Natural killer cell (primary cell): ENCODE measurements at regions not wholly inside any gene's neighbourhood (a gene's known extent, or its start where the extent isn't known, plus 50 kb on each side); places are given as distances from the start of the nearest gene placed in this dataset.

Experiments
- ATAC-seq, 3 donors: fragments of 150-1000 bp in 2 of 3; fragments of 200-7000 bp in 1 of 3; cut with Tn5 transposase; 1 replicate in 1 of 3; 2 replicates in 2 of 3; pipeline ENCODE4 v1.10.0; 2021; ENCODE audit warnings: mild to moderate bottlenecking in 2 of 3, moderate library complexity in 2 of 3
- DNase-seq, 2 donors: peaks; one replicate each; pipeline versions ENCODE4 v3.0.0 to v3.0.0-alpha.2; 2013 to 2021; ENCODE audit warnings: mixed read lengths in 1 of 2
- H3K27ac ChIP-seq: one replicate; pipeline ENCODE4 v1.5.1; 2013; ENCODE audit warnings: mild to moderate bottlenecking, low read length
- H3K27me3 ChIP-seq: one replicate; pipeline ENCODE4 v1.6.1; 2013; ENCODE audit warnings: low read length; ENCODE audit not compliant: control insufficient read depth, insufficient read depth
- H3K36me3 ChIP-seq: one replicate; pipeline ENCODE4 v1.6.1; 2013; ENCODE audit warnings: low read length; ENCODE audit not compliant: control insufficient read depth, insufficient read depth
- H3K4me1 ChIP-seq: one replicate; pipeline ENCODE4 v1.6.1; 2013; ENCODE audit warnings: low read length; ENCODE audit not compliant: control insufficient read depth, insufficient read depth
- H3K4me3 ChIP-seq: one replicate; pipeline ENCODE4 v1.5.1; 2013; ENCODE audit warnings: low read length
- H3K9me3 ChIP-seq: one replicate; pipeline ENCODE4 v1.6.1; 2013; ENCODE audit warnings: low read length; ENCODE audit not compliant: control insufficient read depth, insufficient read depth
- H3K27ac Mint-ChIP-seq, 2 donors: one replicate each; pipeline ENCODE4 v1.8.0; 2022; ENCODE audit warnings: mild to moderate bottlenecking in 2 of 2, mixed read lengths in 2 of 2, moderate library complexity in 1 of 2
- H3K27me3 Mint-ChIP-seq, 2 donors: one replicate each; pipeline ENCODE4 v1.8.0; 2022; ENCODE audit warnings: low read depth in 2 of 2, mixed read lengths in 2 of 2
- H3K36me3 Mint-ChIP-seq: one replicate; pipeline ENCODE4 v1.8.0; 2022; ENCODE audit warnings: mixed read lengths
- H3K4me1 Mint-ChIP-seq, 2 donors: one replicate each; pipeline ENCODE4 v1.8.0; 2022; ENCODE audit warnings: mixed read lengths in 2 of 2
- H3K4me3 Mint-ChIP-seq: one replicate; pipeline ENCODE4 v1.8.0; 2022; ENCODE audit warnings: mild to moderate bottlenecking, moderate library complexity, mixed read lengths
- H3K9me3 Mint-ChIP-seq, 2 donors: one replicate each; pipeline ENCODE4 v1.8.0; 2022; ENCODE audit warnings: mixed read lengths in 2 of 2
- whole genome bisulfite sequencing: methylation state at CpG from one replicate; pipeline ENCODE4 v1.1.7; 2013; ENCODE audit warnings: missing lambda C conversion rate; ENCODE audit not compliant: insufficient coverage; 5-methylcytosine and 5-hydroxymethylcytosine counted together
- intact Hi-C: fragments of 100-400 bp; cut with micrococcal nuclease; formaldehyde crosslinking; loops from one replicate; pipeline ENCODE4 v1.14.2; 2022
- TF ChIP-seq, protein P1 (sequence below): fragments of 200-600 bp; IDR thresholded peaks from one replicate; pipeline ENCODE4 v1.8.0; 2022; ENCODE audit warnings: antibody characterized with exemption

DNA sequence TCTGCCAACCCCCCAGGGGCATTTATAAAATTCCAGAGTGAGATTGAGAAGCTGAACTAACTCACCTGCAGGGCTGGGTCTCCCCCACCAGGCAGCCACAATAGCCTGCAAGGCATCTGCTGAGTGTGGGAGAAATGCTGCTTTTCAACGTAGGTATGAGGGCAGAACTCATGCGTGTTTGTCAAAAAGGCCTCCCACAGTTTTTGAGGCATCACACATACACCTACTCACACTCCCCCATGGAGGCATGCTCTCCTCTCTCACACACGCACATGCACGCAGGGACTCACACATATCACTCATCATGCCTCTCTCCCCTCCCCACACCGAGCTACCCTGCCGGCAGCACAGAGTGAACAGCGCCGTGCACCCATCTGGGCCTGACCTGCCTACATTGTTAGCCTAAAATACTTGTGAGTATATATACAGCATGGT lies 390.5 kb downstream of the FGF9 start:
- H3K36me3 ChIP-seq = no peaks in the 10 kb centered on the region
- Mint-ChIP-seq H3K4me3 (peak overlapping the region; percentile 75), H3K36me3 (no peaks in the 10 kb centered on the region), H3K9me3 (no peaks in the 10 kb centered on the region), H3K27me3 (no peaks in the 10 kb centered on the region), H3K27ac (peak overlapping the region; percentile 95 to 96), H3K4me1 (peaks cover 55 to 60% of the 10 kb centered on the region in 2 donors)
- peaks cover 48% of the 10 kb centered on the region for H3K4me1 ChIP-seq
- peak overlapping the region; percentile 16 for H3K4me3 ChIP-seq
- H3K27ac ChIP-seq = peak overlapping the region; percentile 95
- ATAC-seq (peak; percentile 60 to 77 (median 72)), DNase-seq (peak in 1 of 2 donors; percentile 80)
- no peaks in the 10 kb centered on the region for H3K9me3 ChIP-seq
- no peaks in the 10 kb centered on the region for H3K27me3 ChIP-seq
- TF ChIP-seq, protein P1, sequence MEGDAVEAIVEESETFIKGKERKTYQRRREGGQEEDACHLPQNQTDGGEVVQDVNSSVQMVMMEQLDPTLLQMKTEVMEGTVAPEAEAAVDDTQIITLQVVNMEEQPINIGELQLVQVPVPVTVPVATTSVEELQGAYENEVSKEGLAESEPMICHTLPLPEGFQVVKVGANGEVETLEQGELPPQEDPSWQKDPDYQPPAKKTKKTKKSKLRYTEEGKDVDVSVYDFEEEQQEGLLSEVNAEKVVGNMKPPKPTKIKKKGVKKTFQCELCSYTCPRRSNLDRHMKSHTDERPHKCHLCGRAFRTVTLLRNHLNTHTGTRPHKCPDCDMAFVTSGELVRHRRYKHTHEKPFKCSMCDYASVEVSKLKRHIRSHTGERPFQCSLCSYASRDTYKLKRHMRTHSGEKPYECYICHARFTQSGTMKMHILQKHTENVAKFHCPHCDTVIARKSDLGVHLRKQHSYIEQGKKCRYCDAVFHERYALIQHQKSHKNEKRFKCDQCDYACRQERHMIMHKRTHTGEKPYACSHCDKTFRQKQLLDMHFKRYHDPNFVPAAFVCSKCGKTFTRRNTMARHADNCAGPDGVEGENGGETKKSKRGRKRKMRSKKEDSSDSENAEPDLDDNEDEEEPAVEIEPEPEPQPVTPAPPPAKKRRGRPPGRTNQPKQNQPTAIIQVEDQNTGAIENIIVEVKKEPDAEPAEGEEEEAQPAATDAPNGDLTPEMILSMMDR = no peak
- intact Hi-C loops = no loop called here
- WGBS = 49% methylated on average over 8 of the region's 8 CpGs

DNA sequence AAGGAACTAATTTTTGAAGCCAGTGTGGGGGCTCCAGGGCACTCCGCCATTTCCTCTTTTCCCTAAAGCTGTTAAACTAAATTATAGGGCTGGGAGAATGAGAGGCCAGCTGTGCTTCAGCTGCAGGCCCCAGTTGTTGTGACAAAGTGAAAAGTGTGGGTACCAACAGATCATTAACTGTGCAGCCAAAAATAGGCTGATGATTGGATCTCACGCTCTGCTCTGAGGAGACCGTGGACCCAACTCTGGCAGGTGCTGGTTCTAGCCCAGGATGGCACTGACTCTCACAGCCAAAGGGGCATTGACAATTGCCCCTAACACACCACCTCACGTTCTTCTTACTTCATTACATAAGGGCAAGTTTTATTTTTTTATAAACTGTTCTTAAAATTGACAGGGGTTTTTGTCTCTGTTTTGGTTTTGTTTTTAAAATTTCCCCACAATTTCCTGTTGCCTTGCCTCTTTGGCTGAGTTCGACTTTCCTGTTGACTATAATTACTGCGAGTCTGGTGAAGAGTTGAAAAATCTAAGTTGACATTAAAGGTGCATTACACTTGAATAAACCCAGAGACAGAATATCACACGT lies 391.0 kb downstream of the FGF9 start:
- H3K36me3 ChIP-seq = no peaks in the 10 kb centered on the region
- Mint-ChIP-seq H3K36me3 (no peaks in the 10 kb centered on the region), H3K27me3 (no peaks in the 10 kb centered on the region), H3K27ac (peak overlapping the region; percentile 95 to 96), H3K9me3 (no peaks in the 10 kb centered on the region), H3K4me1 (peaks cover 55 to 60% of the 10 kb centered on the region in 2 donors), H3K4me3 (peak overlapping the region; percentile 75)
- H3K4me1 ChIP-seq = peaks cover 48% of the 10 kb centered on the region
- ATAC-seq = peak; percentile 66 to 84 (median 82)
- H3K27ac ChIP-seq = peak overlapping the region; percentile 95
- DNase-seq = peak; percentile 29 to 80
- intact Hi-C loops = loop anchor here (1.0 to 2.0 kb wide), 2 partner anchors 52 to 389 kb away; no protein-coding TSS in a partner anchor
- no peaks in the 10 kb centered on the region for H3K27me3 ChIP-seq
- 19% methylated on average over 6 of the region's 7 CpGs for WGBS
- no peaks in the 10 kb centered on the region for H3K9me3 ChIP-seq
- H3K4me3 ChIP-seq = peak overlapping the region; percentile 16
- TF ChIP-seq, protein P1 = no peak

DNA sequence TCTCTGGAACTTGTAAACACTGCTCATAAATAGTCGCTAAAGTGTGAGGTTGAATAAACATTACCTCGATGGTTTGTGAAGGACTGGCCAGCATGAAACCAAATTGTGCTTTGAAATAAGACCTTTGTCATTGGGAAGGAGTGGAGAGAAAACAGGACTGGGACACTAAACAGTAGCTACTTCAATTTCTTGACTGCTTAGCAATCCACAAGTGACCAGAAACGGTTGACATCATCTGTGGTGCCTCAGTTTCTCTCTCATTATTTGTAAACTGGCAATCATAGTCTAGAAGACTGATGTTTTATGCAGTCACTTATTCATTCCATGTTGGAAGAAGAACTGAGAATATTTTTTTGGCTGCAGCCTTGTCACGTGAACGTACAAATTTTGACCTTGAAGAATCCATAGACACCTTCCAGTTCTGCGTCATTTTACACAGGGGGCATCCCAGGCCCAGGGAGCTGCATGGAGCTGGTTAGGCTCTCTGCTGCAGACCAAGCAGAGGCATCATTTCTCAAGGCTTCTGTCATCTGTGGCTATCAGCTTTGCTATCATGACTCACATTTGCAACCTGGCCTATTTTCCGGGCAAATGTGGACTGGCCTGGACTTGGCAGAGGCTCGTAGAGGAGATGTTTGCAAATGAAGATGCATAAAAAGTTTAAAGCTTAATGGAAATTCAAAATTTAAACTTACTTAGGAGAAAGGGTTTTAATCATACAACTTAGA lies 391.8 kb downstream of the FGF9 start:
- H3K4me3 Mint-ChIP-seq = peak overlapping the region; percentile 75
- H3K36me3 Mint-ChIP-seq = no peaks in the 10 kb centered on the region
- peak; percentile 30 to 47 for DNase-seq
- peaks cover 48% of the 10 kb centered on the region for H3K4me1 ChIP-seq
- no peaks in the 10 kb centered on the region for H3K36me3 ChIP-seq
- peak overlapping the region; percentile 95 to 96 for H3K27ac Mint-ChIP-seq
- intact Hi-C loops = loop anchor here (1.0 to 2.0 kb wide), 2 partner anchors 52 to 390 kb away; no protein-coding TSS in a partner anchor
- peaks cover 55 to 60% of the 10 kb centered on the region in 2 donors for H3K4me1 Mint-ChIP-seq
- TF ChIP-seq, protein P1 = no peak
- no peak overlapping the region for H3K4me3 ChIP-seq
- no peaks in the 10 kb centered on the region for H3K27me3 ChIP-seq
- H3K9me3 Mint-ChIP-seq = no peaks in the 10 kb centered on the region
- no peaks in the 10 kb centered on the region for H3K9me3 ChIP-seq
- peak in 2 of 3 donors; percentile 37 to 46 for ATAC-seq
- WGBS = 59% methylated on average over 8 of the region's 8 CpGs
- H3K27me3 Mint-ChIP-seq = no peaks in the 10 kb centered on the region
- H3K27ac ChIP-seq = peak overlapping the region; percentile 95
